ENCODE measurements at regions not wholly inside any gene's neighbourhood (a gene's known extent, or its start where the extent isn't known, plus 50 kb on each side); places are given as distances from the start of the nearest gene placed in this dataset.

DNA sequence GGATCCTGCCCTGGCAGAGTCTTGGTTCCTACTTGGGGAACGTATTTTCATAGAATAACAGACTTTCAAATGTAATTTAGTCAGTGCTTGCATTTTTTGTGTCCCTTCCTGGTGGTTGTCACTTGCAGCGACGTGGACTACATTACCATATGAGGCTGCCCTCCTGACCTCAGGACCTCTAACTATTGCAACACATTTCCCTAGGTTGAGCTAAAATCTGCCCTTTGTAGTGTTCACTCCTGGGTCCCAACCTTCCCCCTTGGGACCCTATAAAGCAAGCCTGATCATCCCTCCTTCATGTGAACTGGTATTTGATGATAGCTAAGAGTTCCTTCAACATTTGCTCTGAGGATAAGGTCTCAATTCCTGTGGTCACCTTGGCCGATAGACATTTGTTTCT, 95.6 kb upstream of the CACNA1E start:
- TF ChIP-seq, protein P1, sequence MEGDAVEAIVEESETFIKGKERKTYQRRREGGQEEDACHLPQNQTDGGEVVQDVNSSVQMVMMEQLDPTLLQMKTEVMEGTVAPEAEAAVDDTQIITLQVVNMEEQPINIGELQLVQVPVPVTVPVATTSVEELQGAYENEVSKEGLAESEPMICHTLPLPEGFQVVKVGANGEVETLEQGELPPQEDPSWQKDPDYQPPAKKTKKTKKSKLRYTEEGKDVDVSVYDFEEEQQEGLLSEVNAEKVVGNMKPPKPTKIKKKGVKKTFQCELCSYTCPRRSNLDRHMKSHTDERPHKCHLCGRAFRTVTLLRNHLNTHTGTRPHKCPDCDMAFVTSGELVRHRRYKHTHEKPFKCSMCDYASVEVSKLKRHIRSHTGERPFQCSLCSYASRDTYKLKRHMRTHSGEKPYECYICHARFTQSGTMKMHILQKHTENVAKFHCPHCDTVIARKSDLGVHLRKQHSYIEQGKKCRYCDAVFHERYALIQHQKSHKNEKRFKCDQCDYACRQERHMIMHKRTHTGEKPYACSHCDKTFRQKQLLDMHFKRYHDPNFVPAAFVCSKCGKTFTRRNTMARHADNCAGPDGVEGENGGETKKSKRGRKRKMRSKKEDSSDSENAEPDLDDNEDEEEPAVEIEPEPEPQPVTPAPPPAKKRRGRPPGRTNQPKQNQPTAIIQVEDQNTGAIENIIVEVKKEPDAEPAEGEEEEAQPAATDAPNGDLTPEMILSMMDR (conservative IDR thresholded peaks at IDR 0.05), result no peak
- TF ChIP-seq ZFX (IDR thresholded peaks at IDR 0.05), result no peak

Measured in C4-2B (cell line).